NB4 (cell line): ENCODE measurements at regions not wholly inside any gene's neighbourhood (a gene's known extent, or its start where the extent isn't known, plus 50 kb on each side); places are given as distances from the start of the nearest gene placed in this dataset.

Experiments
- CTCF ChIP-seq: IDR thresholded peaks from one replicate; pipeline ENCODE4 v1.5.1; 2012; ENCODE audit warnings: low read depth, low read length
- MAX ChIP-seq: IDR thresholded peaks from 2 replicates; pipeline ENCODE4 v1.6.1; 2011; ENCODE audit warnings: low read depth, low read length
- MYC ChIP-seq: IDR thresholded peaks from 2 replicates; pipeline ENCODE4 v1.6.1; 2011; ENCODE audit warnings: low read depth, low read length
- POLR2A ChIP-seq: IDR thresholded peaks from 2 replicates; pipeline ENCODE4 v1.6.1; 2011; ENCODE audit warnings: mild to moderate bottlenecking; ENCODE audit not compliant: insufficient read length; ENCODE audit errors: extremely low read depth

DNA sequence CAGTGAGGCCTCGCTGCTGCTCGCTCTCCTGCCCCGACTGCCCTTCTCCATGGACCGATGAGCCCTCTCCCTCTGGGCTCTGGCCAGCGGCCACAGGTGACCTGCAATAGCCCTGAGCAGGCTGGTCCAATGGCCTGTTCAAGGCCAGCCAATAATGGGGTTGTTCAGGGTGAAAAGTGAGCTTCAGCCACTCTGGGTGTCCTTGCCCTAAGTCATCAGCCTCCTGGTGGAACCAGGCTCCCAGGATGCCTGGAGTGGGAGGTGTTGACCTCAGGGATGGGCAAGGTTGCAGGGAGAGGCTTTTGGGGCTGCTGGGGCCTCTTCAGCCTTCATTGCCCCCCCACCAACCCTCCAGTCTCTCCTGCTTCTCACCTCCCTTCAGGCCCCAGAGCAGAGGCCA, 79.7 kb downstream of the RFLNA start:
- TF ChIP-seq POLR2A (no peak), CTCF (no peak), MAX (no peak), MYC (no peak)
